ENCODE measurements at regions not wholly inside any gene's neighbourhood (a gene's known extent, or its start where the extent isn't known, plus 50 kb on each side); places are given as distances from the start of the nearest gene placed in this dataset.

GRCh38 chr18:10193444-10193843 is 261.0 kb upstream of the APCDD1 start:
- Histone ChIP-seq H4K20me1 (ENCODE audit: control insufficient read depth, insufficient read depth, insufficient read length) (no peaks in the 10 kb centered on the region), H3K4me1 (ENCODE audit: insufficient read depth, low read length) (no peaks in the 10 kb centered on the region), H2AFZ (ENCODE audit: low read length) (no peak overlapping the region), H3T11ph (ENCODE audit: low read length) (no peak overlapping the region), H3K9me3 (ENCODE audit: control insufficient read depth, low read depth, low read length) (no peaks in the 10 kb centered on the region), H3K23me2 (ENCODE audit: insufficient read length, low read depth, low read length, poor library complexity, severe bottlenecking) (no peaks in the 10 kb centered on the region), H2BK20ac (ENCODE audit: low read depth, low read length, poor library complexity, severe bottlenecking) (no peak overlapping the region), H3K27me3 (ENCODE audit: insufficient read depth, low read length) (no peaks in the 10 kb centered on the region), H4K5ac (ENCODE audit: insufficient read length, low read depth, low read length) (no peak overlapping the region), H3K79me2 (ENCODE audit: insufficient read depth, low read length) (no peaks in the 10 kb centered on the region), H2BK12ac (ENCODE audit: insufficient read length, low read depth, low read length) (no peak overlapping the region), H2BK15ac (ENCODE audit: low read depth, low read length) (no peak overlapping the region), H4K8ac (replicated peaks; ENCODE audit: insufficient read length, low read depth, low read length) (no peak overlapping the region), H2BK5ac (ENCODE audit: insufficient read length, low read length) (no peak overlapping the region), H3K27ac (ENCODE audit: insufficient read length, low read depth, low read length) (no peak overlapping the region), H3K4ac (ENCODE audit: low read depth, low read length) (no peak overlapping the region), H3K4me2 (ENCODE audit: insufficient read depth, insufficient read length, low read length) (no peak overlapping the region), H4K91ac (ENCODE audit: insufficient read length, low read depth, low read length) (no peak overlapping the region), H3K14ac (ENCODE audit: insufficient read depth, low read length) (no peak overlapping the region), H3K18ac (ENCODE audit: insufficient read length, low read depth, low read length) (no peak overlapping the region), H2AK5ac (ENCODE audit: insufficient read length, low read length) (no peak overlapping the region), H3K79me1 (ENCODE audit: insufficient read depth, low read depth, low read length, poor library complexity, severe bottlenecking) (no peaks in the 10 kb centered on the region), H2BK120ac (ENCODE audit: low read depth, low read length, poor library complexity, severe bottlenecking) (no peak overlapping the region), H3K56ac (ENCODE audit: insufficient read length, low read depth, low read length) (no peak overlapping the region), H3K9ac (ENCODE audit: extremely low read depth, insufficient read length, low read length) (no peak overlapping the region), H3K23ac (ENCODE audit: insufficient read length, low read depth, low read length) (no peak overlapping the region)
- WGBS (ENCODE audit: extremely low coverage, insufficient read length, low lambda C conversion rate): no CpG with 5 or more reads among the region's 3 CpGs
- no peaks in the 10 kb centered on the region; a peak in 1 of 7 replicates for H3K36me3 Mint-ChIP-seq (ENCODE audit: insufficient read depth in 1 of 3, low read depth in 3 of 3)
- DNase-seq: no peak
- no peak overlapping the region for H3K27ac Mint-ChIP-seq
- H3K4me1 Mint-ChIP-seq: peaks cover 0 to 2% of the 10 kb centered on the region in 2 experiments; a peak in 1 of 4 replicates
- H3K4me3 Mint-ChIP-seq: no peak overlapping the region
- peaks cover 0 to 2% of the 10 kb centered on the region in 2 experiments; a peak in 1 of 5 replicates for H3K9me3 Mint-ChIP-seq
- peaks cover 3% of the 10 kb centered on the region; the same call in 1 of the 2 replicates for H3K27me3 Mint-ChIP-seq (ENCODE audit: low read depth)
- no peak for TF ChIP-seq CTCF (conservative IDR thresholded peaks at IDR 0.05)

All from H9 (cell line).